NT2/D1 (cell line): ENCODE measurements at regions not wholly inside any gene's neighbourhood (a gene's known extent, or its start where the extent isn't known, plus 50 kb on each side); places are given as distances from the start of the nearest gene placed in this dataset.
"Not testable (repeated sequence)": the region's sequence is repeated elsewhere in the genome, so short reads cannot be mapped to it uniquely, and the experiment has no call there.

Source experiments
- DNase-seq: peaks from one replicate; pipeline ENCODE4 v3.0.0-alpha.2; 2011; ENCODE audit warnings: low read depth, low spot score
- H3K27me3 ChIP-seq: 2 replicates; pipeline ENCODE4 v1.6.0; 2011; ENCODE audit warnings: mild to moderate bottlenecking; ENCODE audit not compliant: insufficient read length, insufficient read depth
- H3K36me3 ChIP-seq: 2 replicates; pipeline ENCODE4 v1.6.1; 2011; ENCODE audit warnings: mild to moderate bottlenecking, low read length, mixed read lengths; ENCODE audit not compliant: insufficient read depth, insufficient read length
- H3K4me1 ChIP-seq: 2 replicates; pipeline ENCODE4 v1.5.1; 2011; ENCODE audit not compliant: insufficient read depth, insufficient read length
- H3K4me3 ChIP-seq: 2 replicates; pipeline ENCODE4 v1.5.1; 2011; ENCODE audit warnings: low read depth; ENCODE audit not compliant: insufficient read length
- H3K9ac ChIP-seq: 2 replicates; pipeline ENCODE4 v1.6.0; 2011; ENCODE audit warnings: low read depth; ENCODE audit not compliant: insufficient read length
- H3K9me3 ChIP-seq: 2 replicates; pipeline ENCODE4 v1.5.1; 2011; ENCODE audit warnings: mild to moderate bottlenecking, low read length; ENCODE audit not compliant: insufficient read depth
- SUZ12 ChIP-seq: IDR thresholded peaks from 2 replicates; pipeline ENCODE4 v1.6.1; 2011; ENCODE audit not compliant: insufficient read length, insufficient read depth; ENCODE audit errors: extremely low read depth
- YY1 ChIP-seq: IDR thresholded peaks from 2 replicates; pipeline ENCODE4 v1.6.1; 2011; ENCODE audit not compliant: insufficient read length, insufficient read depth
- ZNF274 ChIP-seq: IDR thresholded peaks from 2 replicates; pipeline ENCODE4 v1.6.1; 2011; ENCODE audit warnings: mild to moderate bottlenecking, low read depth, low read length

- H3K36me3 ChIP-seq, result no peaks in the 10 kb centered on the region
- TF ChIP-seq YY1 (no peak), SUZ12 (no peak), ZNF274 (no peak)
- H3K27me3 ChIP-seq, result no peaks in the 10 kb centered on the region
- H3K4me1 ChIP-seq, result no peaks in the 10 kb centered on the region
- H3K9me3 ChIP-seq, result no peaks in the 10 kb centered on the region
- no peak for DNase-seq
- no peak overlapping the region for H3K4me3 ChIP-seq
- no peak overlapping the region for H3K9ac ChIP-seq
These were observed 146.0 kb upstream of the GNAI1 start for GRCh38 chr7:79988653-79989052.

GRCh38 chr7:79984210-79984609 lies 150.4 kb upstream of the GNAI1 start:
- Histone ChIP-seq H3K4me3 (no peak overlapping the region), H3K9me3 (no peaks in the 10 kb centered on the region), H3K9ac (no peak overlapping the region), H3K27me3 (no peaks in the 10 kb centered on the region), H3K4me1 (no peaks in the 10 kb centered on the region), H3K36me3 (no peaks in the 10 kb centered on the region)
- TF ChIP-seq ZNF274 (no peak), YY1 (no peak), SUZ12 (no peak)
- no peak for DNase-seq

DNA sequence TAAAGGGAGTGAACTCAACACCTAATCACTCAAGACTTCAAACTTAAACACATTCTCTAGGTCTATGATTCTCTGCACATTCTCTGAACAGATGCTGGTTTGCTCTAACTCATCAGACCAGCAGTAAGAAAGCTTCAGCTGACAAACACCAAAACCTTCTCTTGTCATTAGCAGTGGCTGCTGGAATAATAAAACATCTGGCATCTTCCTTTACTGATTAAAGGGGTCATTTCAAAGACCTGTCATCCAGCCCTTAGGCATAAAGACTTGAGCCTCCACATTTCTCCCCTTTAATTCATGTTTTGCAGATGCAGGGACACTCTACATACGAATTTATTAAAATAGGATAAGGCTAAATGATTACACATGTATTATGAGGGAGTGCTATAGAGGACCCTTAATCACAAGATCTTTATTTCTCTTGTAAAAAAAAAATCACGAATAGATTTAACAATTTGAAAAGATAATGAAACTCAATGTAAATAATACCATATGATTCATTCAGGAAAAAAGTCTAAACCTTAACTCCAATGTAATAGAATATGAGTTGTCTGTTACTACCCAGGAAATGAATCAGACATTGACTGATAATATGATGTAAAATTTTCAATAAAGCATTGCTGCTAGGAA lies 152.4 kb upstream of the GNAI1 start:
- Histone ChIP-seq H3K4me1 (no peaks in the 10 kb centered on the region), H3K9me3 (no peaks in the 10 kb centered on the region), H3K4me3 (no peak overlapping the region), H3K36me3 (no peaks in the 10 kb centered on the region), H3K27me3 (no peaks in the 10 kb centered on the region), H3K9ac (no peak overlapping the region)
- TF ChIP-seq YY1, result no peak
- no peak for TF ChIP-seq SUZ12
- no peak for TF ChIP-seq ZNF274
- no peak for DNase-seq

DNA sequence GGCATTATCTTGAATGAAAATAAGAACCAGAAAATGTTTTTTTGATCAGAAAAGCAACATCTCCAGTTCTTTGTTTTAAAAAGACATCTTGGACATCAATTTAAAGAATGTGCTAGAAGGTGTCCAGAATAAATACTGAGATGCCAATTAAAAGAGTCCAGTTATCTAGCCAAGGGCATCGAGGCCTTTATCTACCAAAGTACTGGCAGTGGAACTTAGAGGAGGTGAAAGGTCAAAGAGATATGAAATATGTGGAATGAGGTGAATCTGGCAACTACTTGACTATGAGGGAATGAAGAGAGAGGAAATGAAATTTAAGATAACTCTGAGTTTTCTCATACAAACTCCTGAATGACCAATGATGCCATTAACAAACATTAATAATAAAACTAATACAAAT lies 154.3 kb upstream of the GNAI1 start:
- H3K9ac ChIP-seq, result no peak overlapping the region
- H3K36me3 ChIP-seq, result no peaks in the 10 kb centered on the region

DNA sequence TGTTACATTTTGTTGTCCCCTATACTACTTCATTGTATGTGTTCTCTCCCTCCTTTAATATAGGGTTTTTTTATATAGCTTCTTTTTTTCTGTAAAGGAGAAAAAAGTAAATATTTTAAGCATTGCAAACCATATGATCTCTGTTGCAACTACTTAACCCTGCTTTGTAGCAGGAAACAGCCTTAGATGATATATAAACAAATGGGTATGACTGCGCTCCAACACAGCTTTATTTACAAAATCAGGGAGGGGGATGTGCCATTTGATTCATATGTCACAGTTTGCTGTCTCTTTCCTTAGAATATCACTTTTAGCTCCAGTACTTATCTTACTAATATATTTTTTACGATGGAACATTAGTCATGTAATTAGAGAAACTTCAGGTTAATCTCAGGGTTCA lies 155.2 kb upstream of the GNAI1 start:
- TF ChIP-seq YY1, result no peak
- no peak for TF ChIP-seq SUZ12
- TF ChIP-seq ZNF274, result no peak
- Histone ChIP-seq H3K4me3 (no peak overlapping the region), H3K27me3 (no peaks in the 10 kb centered on the region), H3K4me1 (no peaks in the 10 kb centered on the region), H3K36me3 (no peaks in the 10 kb centered on the region), H3K9ac (no peak overlapping the region), H3K9me3 (no peaks in the 10 kb centered on the region)
- DNase-seq, result no peak

More for the DNA sequence above, 154.3 kb upstream of the GNAI1 start:
- Histone ChIP-seq H3K4me1 (no peaks in the 10 kb centered on the region), H3K9me3 (no peaks in the 10 kb centered on the region), H3K4me3 (no peak overlapping the region), H3K27me3 (no peaks in the 10 kb centered on the region)
- DNase-seq, result no peak
- TF ChIP-seq YY1 (no peak), ZNF274 (no peak), SUZ12 (no peak)

DNA sequence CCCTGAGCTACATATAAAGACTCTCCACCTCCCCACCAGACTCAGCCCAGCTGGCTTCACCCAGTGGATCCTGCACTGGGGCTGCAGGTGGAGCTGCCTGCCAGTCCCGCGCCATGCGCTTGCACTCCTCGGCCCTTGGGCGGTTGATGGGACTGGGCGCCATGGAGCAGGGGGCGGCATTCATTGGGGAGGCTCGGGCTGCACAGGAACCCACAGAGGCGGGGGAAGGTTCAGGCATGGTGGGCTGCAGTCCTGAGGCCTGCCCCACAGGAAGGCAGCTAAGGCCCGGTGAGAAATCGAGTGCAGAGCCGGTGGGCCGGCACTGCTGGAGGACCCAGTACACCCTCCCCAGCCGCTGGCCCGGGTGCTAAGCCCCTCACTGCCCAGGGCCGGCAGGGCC lies 157.2 kb upstream of the GNAI1 start:
- no peak for DNase-seq
- Histone ChIP-seq H3K9me3 (no peaks in the 10 kb centered on the region), H3K36me3 (no peaks in the 10 kb centered on the region), H3K9ac (no peak overlapping the region), H3K4me3 (no peak overlapping the region), H3K27me3 (no peaks in the 10 kb centered on the region), H3K4me1 (no peaks in the 10 kb centered on the region)
- TF ChIP-seq ZNF274, result no peak
- TF ChIP-seq SUZ12, result no peak

DNA sequence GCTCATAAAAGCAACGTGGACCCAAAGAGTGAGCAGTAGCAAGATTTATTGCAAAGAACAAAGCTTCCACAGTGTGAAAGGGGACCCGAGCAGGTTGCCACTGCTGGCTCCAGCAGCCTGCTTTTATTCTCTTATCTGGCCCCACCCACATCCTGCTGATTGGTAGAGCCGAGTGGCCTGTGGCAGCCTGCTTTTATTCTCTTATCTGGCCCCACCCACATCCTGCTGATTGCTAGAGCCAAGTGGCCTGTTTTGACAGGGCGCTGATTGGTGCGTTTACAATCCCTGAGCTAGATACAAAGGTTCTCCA lies 158.0 kb upstream of the GNAI1 start:
- not testable (repeated sequence) for H3K36me3 ChIP-seq, H3K27me3 ChIP-seq, H3K4me3 ChIP-seq, H3K9me3 ChIP-seq, DNase-seq, H3K4me1 ChIP-seq, H3K9ac ChIP-seq

DNA sequence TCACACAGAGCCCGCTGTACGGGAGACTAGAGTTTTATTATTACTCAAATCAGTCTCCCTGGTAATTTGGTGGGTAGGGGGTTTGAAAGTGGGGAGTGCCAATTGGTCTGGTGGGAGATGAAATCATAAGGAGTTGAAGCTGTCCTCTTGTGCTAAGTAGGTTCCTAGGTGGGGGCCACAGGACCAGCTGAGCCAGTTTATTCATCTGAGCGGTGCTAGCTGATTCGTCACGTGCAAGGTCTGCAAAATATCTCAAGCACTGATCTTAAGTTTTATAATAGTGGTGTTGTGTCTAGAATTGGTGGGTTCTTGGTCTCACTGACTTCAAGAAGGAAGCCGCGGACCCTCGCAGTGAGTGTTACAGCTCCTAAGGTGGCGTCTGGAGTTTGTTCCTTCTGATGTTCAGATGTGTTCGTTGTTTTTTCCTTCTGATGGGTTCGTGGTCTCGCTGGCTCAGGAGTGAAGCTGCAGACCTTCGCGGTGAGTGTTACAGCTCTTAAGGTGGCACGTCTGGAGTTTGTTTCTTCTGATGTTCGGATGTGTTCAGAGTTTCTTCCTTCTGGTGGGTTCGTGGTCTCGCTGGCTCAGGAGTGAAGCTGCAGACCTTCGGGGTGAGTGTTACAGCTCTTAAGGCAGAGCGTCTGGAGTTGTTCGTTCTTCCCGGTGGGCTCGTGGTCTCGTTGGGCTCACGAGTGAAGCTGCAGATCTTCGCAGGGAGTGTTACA lies 158.5 kb upstream of the GNAI1 start:
- not testable (repeated sequence) for H3K4me3 ChIP-seq

More for the DNA sequence above, 158.5 kb upstream of the GNAI1 start:
- not testable (repeated sequence) for H3K4me1 ChIP-seq, H3K27me3 ChIP-seq, H3K36me3 ChIP-seq, DNase-seq, H3K9me3 ChIP-seq, H3K9ac ChIP-seq
